Osteocyte (in vitro differentiated cells): ENCODE measurements at regions not wholly inside any gene's neighbourhood (a gene's known extent, or its start where the extent isn't known, plus 50 kb on each side); places are given as distances from the start of the nearest gene placed in this dataset.

ENCODE experiments used
- DNase-seq: peaks from one replicate; pipeline ENCODE4 v3.0.0; 2021; ENCODE audit warnings: mixed read lengths; ENCODE audit not compliant: unreplicated experiment; ENCODE audit errors: extremely low spot score
- H3K27ac Mint-ChIP-seq: one replicate; pipeline ENCODE4 v1.8.0; 2021; ENCODE audit warnings: mild to moderate bottlenecking, mixed read lengths; ENCODE audit not compliant: unreplicated experiment
- H3K27me3 Mint-ChIP-seq: one replicate; pipeline ENCODE4 v1.8.0; 2021; ENCODE audit warnings: mixed read lengths; ENCODE audit not compliant: unreplicated experiment
- H3K36me3 Mint-ChIP-seq: one replicate; pipeline ENCODE4 v1.8.0; 2021; ENCODE audit warnings: mixed read lengths; ENCODE audit not compliant: unreplicated experiment
- H3K4me1 Mint-ChIP-seq: one replicate; pipeline ENCODE4 v1.8.0; 2021; ENCODE audit warnings: mixed read lengths; ENCODE audit not compliant: unreplicated experiment
- H3K4me3 Mint-ChIP-seq: one replicate; pipeline ENCODE4 v1.8.0; 2021; ENCODE audit warnings: mild to moderate bottlenecking, moderate library complexity, mixed read lengths; ENCODE audit not compliant: unreplicated experiment
- H3K9me3 Mint-ChIP-seq: one replicate; pipeline ENCODE4 v1.8.0; 2021; ENCODE audit warnings: mixed read lengths; ENCODE audit not compliant: unreplicated experiment
- CTCF ChIP-seq: fragments of 200-600 bp; sonication (generic); IDR thresholded peaks from 2 replicates; pipeline ENCODE4 v1.5.0; 2021; ENCODE audit warnings: antibody characterized with exemption, mild to moderate bottlenecking, moderate library complexity

GRCh38 chr7:142412551-142413193 is 154.8 kb upstream of the PRSS58 start:
- Mint-ChIP-seq H3K9me3 (no peaks in the 10 kb centered on the region), H3K36me3 (no peaks in the 10 kb centered on the region), H3K4me1 (peaks cover 2% of the 10 kb centered on the region), H3K4me3 (no peak overlapping the region), H3K27me3 (peaks cover 27% of the 10 kb centered on the region), H3K27ac (no peak overlapping the region)
- TF ChIP-seq CTCF = peak; percentile 64
- DNase-seq = no peak

GRCh38 chr7:142409471-142409870 is 151.6 kb upstream of the PRSS58 start:
- Mint-ChIP-seq H3K36me3 (no peaks in the 10 kb centered on the region), H3K4me3 (no peak overlapping the region), H3K4me1 (peaks cover 2% of the 10 kb centered on the region), H3K9me3 (no peaks in the 10 kb centered on the region), H3K27ac (no peak overlapping the region), H3K27me3 (peaks cover 26% of the 10 kb centered on the region)
- no peak for DNase-seq
- no peak for TF ChIP-seq CTCF

GRCh38 chr7:142408794-142409193 is 150.9 kb upstream of the PRSS58 start:
- Mint-ChIP-seq H3K4me3 (no peak overlapping the region), H3K36me3 (no peaks in the 10 kb centered on the region), H3K4me1 (peaks cover 2% of the 10 kb centered on the region), H3K27me3 (peaks cover 32% of the 10 kb centered on the region), H3K27ac (no peak overlapping the region), H3K9me3 (no peaks in the 10 kb centered on the region)
- DNase-seq = no peak
- no peak for TF ChIP-seq CTCF

- no peak for TF ChIP-seq CTCF
- Mint-ChIP-seq H3K9me3 (no peaks in the 10 kb centered on the region), H3K4me1 (peaks cover 2% of the 10 kb centered on the region), H3K36me3 (no peaks in the 10 kb centered on the region), H3K27me3 (peaks cover 40% of the 10 kb centered on the region), H3K27ac (no peak overlapping the region), H3K4me3 (no peak overlapping the region)
- no peak for DNase-seq
These were observed 150.2 kb upstream of the PRSS58 start for GRCh38 chr7:142407939-142408570.

GRCh38 chr7:142405122-142405765 is 147.4 kb upstream of the PRSS58 start:
- H3K36me3 Mint-ChIP-seq = no peaks in the 10 kb centered on the region
- H3K27ac Mint-ChIP-seq = no peak overlapping the region
- peaks cover 2% of the 10 kb centered on the region for H3K4me1 Mint-ChIP-seq
- DNase-seq = no peak
- H3K27me3 Mint-ChIP-seq = peaks cover 49% of the 10 kb centered on the region
- no peak for TF ChIP-seq CTCF
- no peak overlapping the region for H3K4me3 Mint-ChIP-seq
- H3K9me3 Mint-ChIP-seq = no peaks in the 10 kb centered on the region
